IMR-90 (cell line): ENCODE measurements at regions not wholly inside any gene's neighbourhood (a gene's known extent, or its start where the extent isn't known, plus 50 kb on each side); places are given as distances from the start of the nearest gene placed in this dataset.

Source experiments
- ATAC-seq: fragments of 200-7000 bp; cut with Tn5 transposase; 2 replicates; pipeline ENCODE4 v1.9.1; 2020; ENCODE audit warnings: low read depth, mild to moderate bottlenecking, moderate library complexity
- BruUV-seq: library from RNA; stranded (reverse); fragments of 400-500 nt; replicated peaks from 2 replicates; lab custom pipeline; 2021; lab: Mats Ljungman, UMichigan
- CTCF ChIA-PET: fragments of 300-600 bp; formaldehyde crosslinking; extraction: SDS; loops from one replicate; lab custom pipeline; 2021; ENCODE audit warnings: antibody characterized with exemption; lab: Yijun Ruan, JAX
- POLR2A ChIA-PET: fragments of 300-600 bp; sonication (Branson Sonifier 250); formaldehyde crosslinking; loops from one replicate; lab custom pipeline; 2022; ENCODE audit warnings: antibody characterized with exemption; ENCODE audit not compliant: unreplicated experiment; lab: Charles Lee
- DNase-seq: peaks from one replicate; pipeline ENCODE4 v3.0.0; 2013
- H2AFZ ChIP-seq: replicated peaks from 2 replicates; pipeline ENCODE3; 2013; ENCODE audit warnings: low read length, mild to moderate bottlenecking; ENCODE audit not compliant: poor library complexity
- H2AK5ac ChIP-seq: 2 replicates; pipeline ENCODE4 v1.6.1; 2013; ENCODE audit warnings: low read depth, low read length, inconsistent platforms
- H2AK9ac ChIP-seq: replicated peaks from 2 replicates; pipeline ENCODE3; 2013; ENCODE audit warnings: mild to moderate bottlenecking, low read depth, low read length, moderate library complexity; ENCODE audit not compliant: poor library complexity
- H2BK120ac ChIP-seq: 2 replicates; pipeline ENCODE4 v1.6.1; 2013; ENCODE audit warnings: low read depth, low read length, inconsistent platforms
- H2BK15ac ChIP-seq: 3 replicates; pipeline ENCODE4 v1.6.1; 2013; ENCODE audit warnings: low read depth, low read length, inconsistent platforms
- H2BK20ac ChIP-seq: 2 replicates; pipeline ENCODE4 v1.6.1; 2013; ENCODE audit warnings: low read depth, mild to moderate bottlenecking, inconsistent platforms, low read length, moderate library complexity
- H2BK5ac ChIP-seq: 2 replicates; pipeline ENCODE4 v1.6.1; 2013; ENCODE audit warnings: mild to moderate bottlenecking, low read depth, low read length, inconsistent platforms; ENCODE audit not compliant: poor library complexity, severe bottlenecking
- H3K14ac ChIP-seq: replicated peaks from 2 replicates; pipeline ENCODE4 v1.6.1; 2013; ENCODE audit warnings: low read depth, low read length, inconsistent platforms
- H3K18ac ChIP-seq: 2 replicates; pipeline ENCODE4 v1.6.1; 2013; ENCODE audit warnings: low read depth, low read length, control low read depth
- H3K23ac ChIP-seq: 2 replicates; pipeline ENCODE4 v1.6.1; 2013; ENCODE audit warnings: low read depth, low read length, inconsistent platforms
- H3K27ac ChIP-seq: 2 replicates; pipeline ENCODE4 v1.5.1; 2013; ENCODE audit warnings: mild to moderate bottlenecking, control low read depth, low read length; ENCODE audit not compliant: insufficient read depth
- H3K27me3 ChIP-seq: 2 replicates; pipeline ENCODE4 v1.6.1; 2013; ENCODE audit warnings: low read length; ENCODE audit not compliant: control insufficient read depth, insufficient read depth
- H3K36me3 ChIP-seq: 2 replicates; pipeline ENCODE4 v1.6.1; 2013; ENCODE audit warnings: low read length, mixed read lengths; ENCODE audit not compliant: control insufficient read depth, insufficient read depth
- H3K4ac ChIP-seq: 2 replicates; pipeline ENCODE4 v1.6.1; 2013; ENCODE audit warnings: low read depth, low read length, inconsistent platforms
- H3K4me1 ChIP-seq: 2 replicates; pipeline ENCODE4 v1.6.1; 2013; ENCODE audit warnings: low read length, mixed read lengths; ENCODE audit not compliant: control insufficient read depth, insufficient read depth
- H3K4me2 ChIP-seq: 2 replicates; pipeline ENCODE4 v1.6.1; 2013; ENCODE audit warnings: low read depth, mild to moderate bottlenecking, control low read depth, low read length, moderate library complexity
- H3K4me3 ChIP-seq: 2 replicates; pipeline ENCODE4 v1.5.1; 2013; ENCODE audit warnings: low read depth, mild to moderate bottlenecking, control low read depth, low read length, moderate library complexity; ENCODE audit not compliant: insufficient read depth
- H3K56ac ChIP-seq: 2 replicates; pipeline ENCODE4 v1.6.1; 2013; ENCODE audit warnings: low read length, inconsistent platforms; ENCODE audit not compliant: insufficient read depth; ENCODE audit errors: extremely low read depth
- H3K79me1 ChIP-seq, 2 experiments: 2 replicates each; pipeline ENCODE4 v1.6.1; 2013; ENCODE audit warnings: low read length in 2 of 2, inconsistent platforms in 1 of 2, low read depth in 1 of 2
- H3K9ac ChIP-seq: 2 replicates; pipeline ENCODE4 v1.6.1; 2013; ENCODE audit warnings: low read depth, low read length, control low read depth
- H3K9me1 ChIP-seq: 2 replicates; pipeline ENCODE4 v1.6.1; 2013; ENCODE audit warnings: low read length, inconsistent platforms; ENCODE audit not compliant: insufficient read depth
- H3K9me3 ChIP-seq: 2 replicates; pipeline ENCODE4 v1.6.1; 2013; ENCODE audit warnings: low read length; ENCODE audit not compliant: control insufficient read depth, insufficient read depth
- H4K20me1 ChIP-seq: 2 replicates; pipeline ENCODE4 v1.6.1; 2013; ENCODE audit warnings: low read length, inconsistent platforms; ENCODE audit not compliant: insufficient read depth
- H4K5ac ChIP-seq: 2 replicates; pipeline ENCODE4 v1.6.1; 2013; ENCODE audit warnings: mild to moderate bottlenecking, low read depth, low read length, control low read depth
- H4K8ac ChIP-seq, 2 experiments: 2 replicates each; pipeline ENCODE4 v1.6.1; 2013; ENCODE audit warnings: low read depth in 2 of 2, low read length in 2 of 2, control low read depth in 1 of 2, inconsistent platforms in 1 of 2
- H4K91ac ChIP-seq: 2 replicates; pipeline ENCODE4 v1.6.1; 2013; ENCODE audit warnings: low read depth, low read length, inconsistent platforms; ENCODE audit not compliant: insufficient read depth
- BHLHE40 ChIP-seq: fragments of 150-350 bp; IDR thresholded peaks from 2 replicates; pipeline ENCODE4 v1.6.1; 2016; ENCODE audit warnings: mild to moderate bottlenecking, low read depth, low read length
- CEBPB ChIP-seq: IDR thresholded peaks from 2 replicates; pipeline ENCODE4 v1.6.1; 2012; ENCODE audit warnings: low read depth, low read length, improper control_type of control experiment
- CHD1 ChIP-seq: IDR thresholded peaks from 2 replicates; pipeline ENCODE4 v1.6.1; 2012; ENCODE audit warnings: low read depth, low read length, improper control_type of control experiment
- ELK1 ChIP-seq: fragments of 150-350 bp; IDR thresholded peaks from 2 replicates; pipeline ENCODE4 v1.6.1; 2016; ENCODE audit warnings: low read depth, mild to moderate bottlenecking, low read length, moderate library complexity, borderline replicate concordance
- FOS ChIP-seq: fragments of 150-350 bp; IDR thresholded peaks from 2 replicates; pipeline ENCODE4 v1.6.1; 2016; ENCODE audit warnings: low read depth, low read length
- MAFK ChIP-seq: IDR thresholded peaks from 2 replicates; pipeline ENCODE4 v1.6.1; 2012; ENCODE audit warnings: low read depth, low read length, improper control_type of control experiment
- MAZ ChIP-seq: IDR thresholded peaks from 2 replicates; pipeline ENCODE4 v1.6.1; 2012; ENCODE audit warnings: low read depth, mild to moderate bottlenecking, low read length, improper control_type of control experiment, moderate library complexity, borderline replicate concordance
- MXI1 ChIP-seq: IDR thresholded peaks from 2 replicates; pipeline ENCODE4 v1.6.1; 2012; ENCODE audit warnings: low read depth, mild to moderate bottlenecking, low read length, moderate library complexity, borderline replicate concordance
- NFE2L2 ChIP-seq: fragments of 150-350 bp; IDR thresholded peaks from 2 replicates; pipeline ENCODE4 v1.6.1; 2016; ENCODE audit warnings: low read depth, mild to moderate bottlenecking, low read length
- POLR2A ChIP-seq: IDR thresholded peaks from 2 replicates; pipeline ENCODE4 v1.6.1; 2012; ENCODE audit warnings: mild to moderate bottlenecking, low read depth, low read length
- RAD21 ChIP-seq: IDR thresholded peaks from 2 replicates; pipeline ENCODE4 v1.6.1; 2012; ENCODE audit warnings: low read length, improper control_type of control experiment
- RCOR1 ChIP-seq: IDR thresholded peaks from 2 replicates; pipeline ENCODE4 v1.6.1; 2012; ENCODE audit warnings: mild to moderate bottlenecking, low read length, improper control_type of control experiment; ENCODE audit not compliant: insufficient replicate concordance
- RFX5 ChIP-seq: IDR thresholded peaks from 2 replicates; pipeline ENCODE4 v1.8.0; 2012; ENCODE audit warnings: low read depth, mild to moderate bottlenecking, low read length, moderate library complexity
- SMC3 ChIP-seq: fragments of 150-350 bp; IDR thresholded peaks from 2 replicates; pipeline ENCODE4 v1.6.1; 2016; ENCODE audit warnings: low read depth, mild to moderate bottlenecking, antibody characterized with exemption, low read length, moderate library complexity
- WGBS, 2 experiments: methylation state at CpG; one replicate each; pipeline versions ENCODE4 v1.1.5 to v1.1.7; 2013; ENCODE audit warnings: missing lambda C conversion rate in 2 of 2; ENCODE audit not compliant: insufficient read length in 1 of 2; ENCODE audit errors: extremely low coverage in 2 of 2; 5-methylcytosine and 5-hydroxymethylcytosine counted together
- dilution Hi-C: fragments of 300-500 bp; cut with HindIII; formaldehyde crosslinking; loops from one replicate; pipeline ENCODE4 v1.14.3; 2018; ENCODE audit warnings: low sequenced_read_pairs; ENCODE audit not compliant: unreplicated experiment
- in situ Hi-C: fragments of 300-500 bp; cut with MboI; formaldehyde crosslinking; loops from 3 replicates; pipeline ENCODE4 v1.14.3; 2019; ENCODE audit warnings: low sequenced_read_pairs, inconsistent platforms, mixed read lengths
- intact Hi-C: fragments of 100-400 bp; cut with micrococcal nuclease; formaldehyde crosslinking; loops from 2 replicates; pipeline ENCODE4 v1.10.0; 2022
- TF ChIP-seq, protein P1 (sequence below): conservative IDR thresholded peaks from 2 replicates; pipeline ENCODE4 v1.5.1; 2012; ENCODE audit warnings: mild to moderate bottlenecking, low read depth, low read length, improper control_type of control experiment
- TF ChIP-seq, protein P2 (sequence below): fragments of 150-350 bp; IDR thresholded peaks from 2 replicates; pipeline ENCODE4 v1.6.1; 2017; ENCODE audit warnings: mild to moderate bottlenecking, antibody characterized with exemption, low read length, low read depth

- Histone ChIP-seq H3K18ac (no peak overlapping the region), H3K9me1 (no peaks in the 10 kb centered on the region), H2BK5ac (no peak overlapping the region), H4K8ac (no peak overlapping the region), H3K36me3 (no peaks in the 10 kb centered on the region), H4K91ac (no peak overlapping the region), H3K4me2 (no peak overlapping the region), H3K4me1 (no peaks in the 10 kb centered on the region), H3K27me3 (no peaks in the 10 kb centered on the region), H3K14ac (no peak overlapping the region), H3K27ac (no peak overlapping the region), H2AK9ac (no peak overlapping the region), H3K23ac (no peak overlapping the region), H2AK5ac (no peak overlapping the region), H2BK15ac (no peak overlapping the region), H3K79me1 (no peaks in the 10 kb centered on the region), H2AFZ (no peak overlapping the region), H4K5ac (no peak overlapping the region), H2BK20ac (no peak overlapping the region), H4K20me1 (no peaks in the 10 kb centered on the region), H2BK120ac (no peak overlapping the region), H3K4me3 (no peak overlapping the region), H3K56ac (no peak overlapping the region), H3K4ac (no peak overlapping the region), H3K9me3 (0 out of 2 replicates have a peak, but pooled peaks cover 2% of the 10 kb centered on the region), H3K9ac (no peak overlapping the region)
- no CpG with 5 or more reads among the region's 1 CpG for WGBS, 2 experiments
- in situ Hi-C loops (no loop called here), intact Hi-C loops (loop anchor here (10.0 kb wide), 2 partner anchors 1009 to 1359 kb away; no protein-coding TSS in a partner anchor), dilution Hi-C loops (no loop called here)
- TF ChIP-seq CEBPB (no peak), SMC3 (no peak), MXI1 (no peak), MAFK (no peak), FOS (no peak), ELK1 (no peak), BHLHE40 (no peak), NFE2L2 (no peak), RAD21 (no peak), RCOR1 (no peak), CHD1 (no peak), RFX5 (no peak), MAZ (no peak), POLR2A (no peak)
- TF ChIP-seq, protein P1, sequence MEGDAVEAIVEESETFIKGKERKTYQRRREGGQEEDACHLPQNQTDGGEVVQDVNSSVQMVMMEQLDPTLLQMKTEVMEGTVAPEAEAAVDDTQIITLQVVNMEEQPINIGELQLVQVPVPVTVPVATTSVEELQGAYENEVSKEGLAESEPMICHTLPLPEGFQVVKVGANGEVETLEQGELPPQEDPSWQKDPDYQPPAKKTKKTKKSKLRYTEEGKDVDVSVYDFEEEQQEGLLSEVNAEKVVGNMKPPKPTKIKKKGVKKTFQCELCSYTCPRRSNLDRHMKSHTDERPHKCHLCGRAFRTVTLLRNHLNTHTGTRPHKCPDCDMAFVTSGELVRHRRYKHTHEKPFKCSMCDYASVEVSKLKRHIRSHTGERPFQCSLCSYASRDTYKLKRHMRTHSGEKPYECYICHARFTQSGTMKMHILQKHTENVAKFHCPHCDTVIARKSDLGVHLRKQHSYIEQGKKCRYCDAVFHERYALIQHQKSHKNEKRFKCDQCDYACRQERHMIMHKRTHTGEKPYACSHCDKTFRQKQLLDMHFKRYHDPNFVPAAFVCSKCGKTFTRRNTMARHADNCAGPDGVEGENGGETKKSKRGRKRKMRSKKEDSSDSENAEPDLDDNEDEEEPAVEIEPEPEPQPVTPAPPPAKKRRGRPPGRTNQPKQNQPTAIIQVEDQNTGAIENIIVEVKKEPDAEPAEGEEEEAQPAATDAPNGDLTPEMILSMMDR = no peak
- TF ChIP-seq, protein P2, sequence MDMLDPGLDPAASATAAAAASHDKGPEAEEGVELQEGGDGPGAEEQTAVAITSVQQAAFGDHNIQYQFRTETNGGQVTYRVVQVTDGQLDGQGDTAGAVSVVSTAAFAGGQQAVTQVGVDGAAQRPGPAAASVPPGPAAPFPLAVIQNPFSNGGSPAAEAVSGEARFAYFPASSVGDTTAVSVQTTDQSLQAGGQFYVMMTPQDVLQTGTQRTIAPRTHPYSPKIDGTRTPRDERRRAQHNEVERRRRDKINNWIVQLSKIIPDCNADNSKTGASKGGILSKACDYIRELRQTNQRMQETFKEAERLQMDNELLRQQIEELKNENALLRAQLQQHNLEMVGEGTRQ = no peak
- ChIA-PET POLR2A (no interaction called here), CTCF (no interaction called here)
- ATAC-seq (no peak), DNase-seq (no peak)
- no TSS peak for BruUV-seq
Observed at GRCh38 chr16:60204181-60204580, 1470.1 kb upstream of the GOT2 start.
